ENCODE measurements at regions not wholly inside any gene's neighbourhood (a gene's known extent, or its start where the extent isn't known, plus 50 kb on each side); places are given as distances from the start of the nearest gene placed in this dataset.

DNA sequence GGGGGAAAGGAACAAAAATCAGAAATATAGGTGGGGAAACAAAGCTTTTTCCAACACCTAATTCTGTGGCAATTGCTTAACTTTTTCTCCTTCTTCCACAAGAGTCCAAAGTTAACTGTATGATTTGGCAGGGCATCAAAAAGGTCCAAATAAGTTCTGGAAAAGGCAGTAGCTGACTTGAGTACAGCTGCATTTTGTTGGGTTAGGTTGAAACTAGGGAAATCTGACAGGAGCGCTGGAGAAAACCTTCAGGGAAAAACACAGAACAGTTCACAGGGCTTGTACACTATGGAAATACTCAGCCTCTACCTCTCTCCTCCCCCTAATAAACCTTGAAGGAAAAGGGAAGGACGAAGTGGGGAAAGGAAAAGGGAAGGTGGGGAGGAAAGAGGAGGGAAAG is 438.6 kb downstream of the ZEB2 start:
- H3K27me3 ChIP-seq: no peaks in the 10 kb centered on the region
- no peak overlapping the region for H3K4me3 ChIP-seq
- no peaks in the 10 kb centered on the region for H3K36me3 ChIP-seq
- peaks cover 0 to 15% (median 2%) of the 10 kb centered on the region in 4 donors for H3K4me1 ChIP-seq
- TF ChIP-seq POLR2AphosphoS5 (IDR thresholded peaks at IDR 0.05) (no peak), POLR2A (IDR thresholded peaks at IDR 0.05) (no peak), EP300 (IDR thresholded peaks at IDR 0.05) (no peak)
- TF ChIP-seq, protein P1, sequence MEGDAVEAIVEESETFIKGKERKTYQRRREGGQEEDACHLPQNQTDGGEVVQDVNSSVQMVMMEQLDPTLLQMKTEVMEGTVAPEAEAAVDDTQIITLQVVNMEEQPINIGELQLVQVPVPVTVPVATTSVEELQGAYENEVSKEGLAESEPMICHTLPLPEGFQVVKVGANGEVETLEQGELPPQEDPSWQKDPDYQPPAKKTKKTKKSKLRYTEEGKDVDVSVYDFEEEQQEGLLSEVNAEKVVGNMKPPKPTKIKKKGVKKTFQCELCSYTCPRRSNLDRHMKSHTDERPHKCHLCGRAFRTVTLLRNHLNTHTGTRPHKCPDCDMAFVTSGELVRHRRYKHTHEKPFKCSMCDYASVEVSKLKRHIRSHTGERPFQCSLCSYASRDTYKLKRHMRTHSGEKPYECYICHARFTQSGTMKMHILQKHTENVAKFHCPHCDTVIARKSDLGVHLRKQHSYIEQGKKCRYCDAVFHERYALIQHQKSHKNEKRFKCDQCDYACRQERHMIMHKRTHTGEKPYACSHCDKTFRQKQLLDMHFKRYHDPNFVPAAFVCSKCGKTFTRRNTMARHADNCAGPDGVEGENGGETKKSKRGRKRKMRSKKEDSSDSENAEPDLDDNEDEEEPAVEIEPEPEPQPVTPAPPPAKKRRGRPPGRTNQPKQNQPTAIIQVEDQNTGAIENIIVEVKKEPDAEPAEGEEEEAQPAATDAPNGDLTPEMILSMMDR (IDR thresholded peaks at IDR 0.05): no peak
- 69 to 83% methylated on average over 2 of the region's 2 CpGs for WGBS, 2 donors
- no peak overlapping the region for H3K27ac ChIP-seq
- no peak for ATAC-seq (ENCODE audit: low FRiP score in 2 of 2)
- DNase-seq: no peak
- no peaks in the 10 kb centered on the region for H3K9me3 ChIP-seq

DNA sequence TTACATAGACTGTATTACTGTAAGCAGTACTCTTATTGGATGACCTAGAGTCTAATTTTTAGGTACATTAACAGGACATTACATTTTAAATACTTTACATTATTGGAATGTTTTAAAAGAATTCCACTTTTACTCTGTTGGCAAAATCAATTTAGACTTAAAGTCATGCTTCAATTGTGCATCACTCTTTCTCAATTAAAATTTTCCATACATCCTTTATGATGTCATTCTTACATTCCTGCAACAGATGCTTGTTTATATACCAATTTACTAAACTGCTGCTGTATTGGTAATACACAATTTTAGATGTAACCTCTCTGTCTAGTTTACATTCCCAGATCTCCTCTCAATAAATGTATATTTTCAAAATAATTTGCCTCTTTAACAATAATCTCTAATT is 440.1 kb downstream of the ZEB2 start:
- Histone ChIP-seq H3K4me3 (no peak overlapping the region), H3K9me3 (no peaks in the 10 kb centered on the region), H3K27me3 (no peaks in the 10 kb centered on the region), H3K27ac (no peak overlapping the region), H3K36me3 (no peaks in the 10 kb centered on the region), H3K4me1 (peaks cover 0 to 15% (median 2%) of the 10 kb centered on the region in 4 donors)
- TF ChIP-seq, protein P1 (IDR thresholded peaks at IDR 0.05): no peak
- TF ChIP-seq POLR2AphosphoS5 (IDR thresholded peaks at IDR 0.05): no peak
- no peak for TF ChIP-seq EP300 (IDR thresholded peaks at IDR 0.05)
- no peak for TF ChIP-seq POLR2A (IDR thresholded peaks at IDR 0.05)
- DNase-seq: no peak
- ATAC-seq (ENCODE audit: low FRiP score in 2 of 2): no peak

DNA sequence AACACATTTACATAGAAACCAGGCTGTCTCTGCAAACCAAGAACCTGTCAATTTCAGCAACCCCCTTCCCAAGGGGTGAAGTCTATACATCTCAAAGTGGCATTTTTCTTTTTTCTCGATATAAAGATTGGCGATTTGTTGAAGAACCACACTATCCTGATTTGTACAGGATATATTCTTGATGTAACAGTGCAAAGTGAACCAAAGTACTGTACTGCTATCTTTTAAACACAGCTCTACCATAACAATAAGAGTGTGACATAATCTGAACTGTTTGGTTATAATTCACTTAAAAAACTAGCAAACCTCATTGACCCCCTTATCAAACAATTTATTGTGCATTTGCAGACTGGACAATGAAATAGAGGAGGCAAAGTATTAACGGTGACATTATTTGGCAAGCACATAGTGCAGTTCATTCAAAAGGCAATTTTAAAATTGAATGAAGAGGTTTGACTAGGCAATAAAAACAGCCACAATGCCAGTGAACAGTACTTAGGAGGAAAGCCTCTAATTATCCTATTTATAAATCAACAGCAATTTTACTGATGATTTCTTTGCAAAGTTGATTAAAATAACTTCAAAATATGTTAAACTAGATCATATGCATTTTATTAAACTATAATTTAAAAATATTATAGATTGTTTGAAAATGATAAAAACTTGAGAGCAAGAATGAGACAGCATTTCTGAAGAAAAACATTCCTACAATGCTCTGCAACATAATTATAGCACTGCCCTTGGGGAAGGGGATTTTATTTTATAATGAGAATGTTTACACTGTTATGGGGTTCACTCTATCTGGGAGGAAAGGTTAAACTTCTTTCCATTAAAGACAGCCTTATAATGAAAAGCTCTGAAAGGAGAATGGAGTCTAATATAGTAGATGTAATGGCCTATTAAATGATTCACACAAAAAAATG is 440.9 kb downstream of the ZEB2 start:
- Histone ChIP-seq H3K27me3 (no peaks in the 10 kb centered on the region), H3K27ac (no peak overlapping the region), H3K36me3 (no peaks in the 10 kb centered on the region), H3K4me3 (no peak overlapping the region), H3K9me3 (no peaks in the 10 kb centered on the region), H3K4me1 (peaks cover 0 to 15% (median 2%) of the 10 kb centered on the region in 4 donors)
- ATAC-seq (ENCODE audit: low FRiP score in 2 of 2) (no peak), DNase-seq (no peak)
- TF ChIP-seq, protein P1 (IDR thresholded peaks at IDR 0.05): no peak
- TF ChIP-seq POLR2AphosphoS5 (IDR thresholded peaks at IDR 0.05) (no peak), POLR2A (IDR thresholded peaks at IDR 0.05) (no peak), EP300 (IDR thresholded peaks at IDR 0.05) (no peak)
- 63 to 72% methylated on average over 3 of the region's 3 CpGs for WGBS, 2 donors

DNA sequence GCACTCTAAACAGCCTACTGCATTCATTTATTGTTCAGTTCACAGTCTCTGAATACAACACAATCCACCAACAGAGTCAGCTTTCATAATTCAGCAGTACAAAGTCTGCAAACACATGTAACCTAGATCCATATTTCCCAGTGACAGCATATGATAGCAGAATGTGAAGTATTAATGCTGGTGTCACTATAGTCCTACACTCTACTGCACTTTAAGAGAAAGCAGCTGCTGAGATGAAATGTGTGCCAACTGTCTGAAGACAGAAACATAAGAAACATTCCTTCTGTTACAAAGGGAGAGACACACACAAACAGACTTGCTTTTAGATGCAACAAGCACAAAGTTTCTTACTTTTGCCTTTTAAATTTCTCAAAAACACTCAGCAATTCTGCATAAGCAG is 441.8 kb downstream of the ZEB2 start:
- no peak overlapping the region for H3K4me3 ChIP-seq
- H3K36me3 ChIP-seq: no peaks in the 10 kb centered on the region
- H3K9me3 ChIP-seq: no peaks in the 10 kb centered on the region
- no peak for TF ChIP-seq EP300 (IDR thresholded peaks at IDR 0.05)
- no peak for TF ChIP-seq POLR2AphosphoS5 (IDR thresholded peaks at IDR 0.05)
- TF ChIP-seq, protein P1 (IDR thresholded peaks at IDR 0.05): no peak
- H3K27me3 ChIP-seq: no peaks in the 10 kb centered on the region
- H3K4me1 ChIP-seq: peaks cover 0 to 10% (median 2%) of the 10 kb centered on the region in 4 donors
- no peak for DNase-seq
- ATAC-seq (ENCODE audit: low FRiP score in 2 of 2): peak in 1 of 2 donors; percentile 40
- no peak overlapping the region for H3K27ac ChIP-seq

DNA sequence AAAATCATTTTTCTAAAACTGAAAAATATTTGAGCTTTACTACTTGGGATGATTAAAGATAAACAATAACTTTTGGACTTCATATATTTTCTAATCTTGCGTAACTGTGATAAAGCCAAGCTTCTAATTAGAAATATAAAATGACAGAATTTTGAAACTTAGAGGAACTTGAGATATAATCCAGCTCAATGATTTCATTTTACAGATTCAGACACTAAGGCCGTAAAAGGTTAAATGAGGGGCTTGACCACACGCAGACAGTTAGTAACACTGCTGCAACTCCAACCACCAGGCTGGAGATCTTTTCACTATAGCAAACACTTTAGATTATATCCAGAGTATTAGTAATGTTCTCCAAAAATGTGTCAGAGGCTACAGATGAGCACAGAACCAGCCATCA is 445.5 kb downstream of the ZEB2 start:
- Histone ChIP-seq H3K27me3 (no peaks in the 10 kb centered on the region), H3K4me1 (peaks cover 0 to 3% (median 0%) of the 10 kb centered on the region in 4 donors), H3K4me3 (no peak overlapping the region), H3K9me3 (no peaks in the 10 kb centered on the region), H3K36me3 (no peaks in the 10 kb centered on the region), H3K27ac (no peak overlapping the region)
- 84 to 87% methylated on average over 3 of the region's 3 CpGs for WGBS, 2 donors
- TF ChIP-seq, protein P1 (IDR thresholded peaks at IDR 0.05): no peak
- TF ChIP-seq EP300 (IDR thresholded peaks at IDR 0.05): no peak
- no peak for TF ChIP-seq POLR2AphosphoS5 (IDR thresholded peaks at IDR 0.05)
- TF ChIP-seq POLR2A (IDR thresholded peaks at IDR 0.05): no peak
- DNase-seq: no peak
- no peak for ATAC-seq (ENCODE audit: low FRiP score in 2 of 2)

Measured in upper lobe of left lung (tissue), 6 donors.